SU-DHL-6 (cell line): ENCODE measurements at regions not wholly inside any gene's neighbourhood (a gene's known extent, or its start where the extent isn't known, plus 50 kb on each side); places are given as distances from the start of the nearest gene placed in this dataset.
"Not testable (repeated sequence)": the region's sequence is repeated elsewhere in the genome, so short reads cannot be mapped to it uniquely, and the experiment has no call there.

Source experiments
- H2AFZ ChIP-seq: fragments of 200-600 bp; sonication (generic); 2 replicates; pipeline ENCODE4 v1.6.1; 2014; ENCODE audit warnings: low read depth, mild to moderate bottlenecking, moderate library complexity, mixed read lengths, antibody characterized with exemption, low read length; ENCODE audit not compliant: severe bottlenecking
- H3F3A ChIP-seq: fragments of 200-600 bp; shearing (Covaris generic); 2 replicates; pipeline ENCODE4 v1.6.0; 2016; ENCODE audit warnings: antibody characterized with exemption, mild to moderate bottlenecking; ENCODE audit not compliant: insufficient read depth
- H3K27ac ChIP-seq: fragments of 200-600 bp; sonication (generic); 2 replicates; pipeline ENCODE4 v1.5.1; 2016; ENCODE audit warnings: low read depth, mild to moderate bottlenecking, low read length, moderate library complexity, mixed read lengths
- H3K27me3 ChIP-seq: fragments of 200-600 bp; sonication (generic), shearing (Covaris generic); 2 replicates; pipeline ENCODE4 v1.6.0; 2014; ENCODE audit warnings: mild to moderate bottlenecking, low read length
- H3K36me3 ChIP-seq: fragments of 200-600 bp; sonication (generic); 2 replicates; pipeline ENCODE4 v1.6.1; 2014; ENCODE audit warnings: mild to moderate bottlenecking, low read length, mixed read lengths
- H3K4me2 ChIP-seq: fragments of 300-600, 200-600 bp; shearing (Covaris generic), sonication (generic); 2 replicates; pipeline ENCODE4 v1.6.0; 2014; ENCODE audit warnings: low read length, low read depth, mild to moderate bottlenecking; ENCODE audit not compliant: poor library complexity, severe bottlenecking
- H3K4me3 ChIP-seq: fragments of 200-600 bp; sonication (generic); 2 replicates; pipeline ENCODE4 v1.5.1; 2014; ENCODE audit warnings: antibody characterized with exemption, low read length, mild to moderate bottlenecking, mixed read lengths; ENCODE audit not compliant: insufficient read depth, poor library complexity, severe bottlenecking
- H3K79me2 ChIP-seq: fragments of 200-600 bp; sonication (generic); 2 replicates; pipeline ENCODE4 v1.6.1; 2014; ENCODE audit warnings: mild to moderate bottlenecking, low read length, moderate library complexity; ENCODE audit not compliant: insufficient read depth
- H3K9ac ChIP-seq: fragments of 200-600 bp; sonication (generic); 2 replicates; pipeline ENCODE4 v1.7.0; 2014; ENCODE audit warnings: mild to moderate bottlenecking, low read length
- H3K9me2 ChIP-seq: fragments of 200-600 bp; sonication (generic); replicated peaks from 2 replicates; pipeline ENCODE4 v1.6.1; 2014; ENCODE audit warnings: low read length; ENCODE audit not compliant: insufficient read depth
- H3K9me3 ChIP-seq: fragments of 200-600 bp; sonication (generic); 2 replicates; pipeline ENCODE4 v1.6.1; 2014; ENCODE audit warnings: low read length, mixed read lengths; ENCODE audit not compliant: insufficient read depth
- H4K20me1 ChIP-seq: fragments of 200-600 bp; sonication (generic); 2 replicates; pipeline ENCODE4 v1.6.1; 2014; ENCODE audit warnings: low read depth, mild to moderate bottlenecking, antibody characterized with exemption, low read length, moderate library complexity, mixed read lengths
- EZH2phosphoT487 ChIP-seq: fragments of 200-600 bp; sonication (generic), shearing (Covaris generic); conservative IDR thresholded peaks from 2 replicates; pipeline ENCODE4 v1.6.1; 2018; ENCODE audit warnings: mild to moderate bottlenecking, antibody characterized with exemption, low read length, moderate library complexity, mixed read lengths
- TF ChIP-seq, protein P1 (sequence below): fragments of 200-600 bp; sonication (generic); IDR thresholded peaks from one replicate; pipeline ENCODE4 v1.5.1; 2017; ENCODE audit warnings: antibody characterized with exemption, mild to moderate bottlenecking, low read length, moderate library complexity; ENCODE audit not compliant: insufficient read depth, poor library complexity, severe bottlenecking

- Histone ChIP-seq H2AFZ (no peak overlapping the region), H3K27ac (no peak overlapping the region), H3K9ac (no peak overlapping the region), H3K4me3 (no peak overlapping the region), H3K9me3 (no peaks in the 10 kb centered on the region), H3K9me2 (no peaks in the 10 kb centered on the region), H4K20me1 (no peaks in the 10 kb centered on the region), H3K79me2 (no peaks in the 10 kb centered on the region), H3F3A (no peaks in the 10 kb centered on the region), H3K36me3 (no peaks in the 10 kb centered on the region), H3K27me3 (no peaks in the 10 kb centered on the region), H3K4me2 (no peak overlapping the region)
- TF ChIP-seq, protein P1, sequence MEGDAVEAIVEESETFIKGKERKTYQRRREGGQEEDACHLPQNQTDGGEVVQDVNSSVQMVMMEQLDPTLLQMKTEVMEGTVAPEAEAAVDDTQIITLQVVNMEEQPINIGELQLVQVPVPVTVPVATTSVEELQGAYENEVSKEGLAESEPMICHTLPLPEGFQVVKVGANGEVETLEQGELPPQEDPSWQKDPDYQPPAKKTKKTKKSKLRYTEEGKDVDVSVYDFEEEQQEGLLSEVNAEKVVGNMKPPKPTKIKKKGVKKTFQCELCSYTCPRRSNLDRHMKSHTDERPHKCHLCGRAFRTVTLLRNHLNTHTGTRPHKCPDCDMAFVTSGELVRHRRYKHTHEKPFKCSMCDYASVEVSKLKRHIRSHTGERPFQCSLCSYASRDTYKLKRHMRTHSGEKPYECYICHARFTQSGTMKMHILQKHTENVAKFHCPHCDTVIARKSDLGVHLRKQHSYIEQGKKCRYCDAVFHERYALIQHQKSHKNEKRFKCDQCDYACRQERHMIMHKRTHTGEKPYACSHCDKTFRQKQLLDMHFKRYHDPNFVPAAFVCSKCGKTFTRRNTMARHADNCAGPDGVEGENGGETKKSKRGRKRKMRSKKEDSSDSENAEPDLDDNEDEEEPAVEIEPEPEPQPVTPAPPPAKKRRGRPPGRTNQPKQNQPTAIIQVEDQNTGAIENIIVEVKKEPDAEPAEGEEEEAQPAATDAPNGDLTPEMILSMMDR = no peak
- TF ChIP-seq EZH2phosphoT487 = no peak
Observed at GRCh38 chr4:26053761-26054160, 139.7 kb downstream of the SMIM20 start.

GRCh38 chr4:26055855-26056254 is 141.8 kb downstream of the SMIM20 start:
- H3K4me3 ChIP-seq = no peak overlapping the region
- H3K36me3 ChIP-seq = no peaks in the 10 kb centered on the region
- H3K79me2 ChIP-seq = no peaks in the 10 kb centered on the region
- H3K9me3 ChIP-seq = no peaks in the 10 kb centered on the region
- H4K20me1 ChIP-seq = no peaks in the 10 kb centered on the region
- no peaks in the 10 kb centered on the region for H3K27me3 ChIP-seq
- H3K27ac ChIP-seq = no peak overlapping the region
- no peak overlapping the region for H3K4me2 ChIP-seq
- H3K9ac ChIP-seq = no peak overlapping the region
- no peak overlapping the region for H2AFZ ChIP-seq
- TF ChIP-seq, protein P1 = no peak
- no peak for TF ChIP-seq EZH2phosphoT487
- H3K9me2 ChIP-seq = no peaks in the 10 kb centered on the region
- no peaks in the 10 kb centered on the region for H3F3A ChIP-seq

DNA sequence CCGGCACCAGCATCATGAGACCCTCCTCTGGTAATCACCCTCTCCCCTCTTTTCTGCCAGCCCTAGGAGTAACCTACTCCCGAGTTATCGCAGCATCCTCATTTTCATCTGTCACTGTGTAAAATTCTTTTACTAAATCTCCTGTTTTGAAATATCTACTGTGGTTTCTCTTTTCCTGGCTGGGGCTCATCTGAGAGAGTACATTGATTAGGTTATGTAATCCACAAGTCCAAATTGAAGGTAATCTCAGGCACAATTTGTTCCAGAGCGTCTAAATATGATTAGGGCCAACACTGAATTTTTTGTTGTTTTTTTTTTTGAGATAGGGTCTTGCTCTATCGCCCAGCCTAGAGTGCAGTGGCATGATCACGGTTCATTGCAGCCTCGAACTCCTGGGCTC is 142.4 kb downstream of the SMIM20 start:
- Histone ChIP-seq H3K9me3 (no peaks in the 10 kb centered on the region), H3K27me3 (no peaks in the 10 kb centered on the region), H3K36me3 (no peaks in the 10 kb centered on the region), H2AFZ (no peak overlapping the region), H3K27ac (no peak overlapping the region), H3K9me2 (no peaks in the 10 kb centered on the region), H3K9ac (no peak overlapping the region), H4K20me1 (no peaks in the 10 kb centered on the region), H3K4me2 (no peak overlapping the region), H3K79me2 (no peaks in the 10 kb centered on the region), H3K4me3 (no peak overlapping the region), H3F3A (no peaks in the 10 kb centered on the region)
- TF ChIP-seq, protein P1 = no peak
- TF ChIP-seq EZH2phosphoT487 = no peak

GRCh38 chr4:26057839-26058238 is 143.8 kb downstream of the SMIM20 start:
- H3K9me2 ChIP-seq, H3K36me3 ChIP-seq, H3K27ac ChIP-seq, H3K4me3 ChIP-seq, H3K27me3 ChIP-seq, H4K20me1 ChIP-seq, H2AFZ ChIP-seq, H3K4me2 ChIP-seq, H3K9ac ChIP-seq, H3F3A ChIP-seq, H3K79me2 ChIP-seq, H3K9me3 ChIP-seq: not testable (repeated sequence)
